ENCODE measurements at regions not wholly inside any gene's neighbourhood (a gene's known extent, or its start where the extent isn't known, plus 50 kb on each side); places are given as distances from the start of the nearest gene placed in this dataset.

DNA sequence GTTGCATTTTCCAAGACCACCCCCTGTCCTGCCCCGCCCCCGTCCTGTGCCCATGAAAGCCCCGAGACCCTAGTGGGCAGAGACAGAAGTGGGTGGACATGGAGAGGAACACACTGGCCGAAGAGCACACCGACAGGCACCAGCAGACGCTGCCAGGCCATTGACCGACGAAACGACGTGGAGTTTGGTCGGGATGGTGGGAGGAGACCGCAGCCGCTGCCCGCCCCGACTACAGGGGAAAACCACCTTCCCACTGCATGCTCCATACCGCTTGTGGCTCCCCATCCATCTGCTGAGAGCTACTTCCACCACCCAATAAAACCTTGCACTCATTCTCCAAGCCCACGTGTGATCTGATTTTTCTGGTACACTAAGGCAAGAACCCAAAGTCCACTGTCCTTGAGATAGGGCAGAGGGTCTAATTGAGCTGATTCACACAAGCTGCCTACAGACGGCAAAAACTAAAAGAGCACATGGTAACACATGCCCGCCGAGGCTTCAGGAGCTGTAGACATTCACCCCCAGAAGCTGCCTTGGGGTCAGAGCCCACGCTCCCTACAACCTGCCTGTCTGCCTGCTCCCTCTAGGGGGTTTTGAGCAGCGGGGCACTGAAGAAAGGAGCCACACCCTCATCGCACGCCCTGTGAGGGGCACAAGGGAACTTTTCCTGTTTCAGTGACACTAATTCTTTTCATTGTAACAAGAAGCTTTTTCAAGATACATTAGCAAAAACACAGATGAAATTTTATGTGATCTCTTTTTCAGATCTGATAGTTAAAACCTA is 81.2 kb upstream of the RAB3GAP2 start:
- TF ChIP-seq, protein P1, sequence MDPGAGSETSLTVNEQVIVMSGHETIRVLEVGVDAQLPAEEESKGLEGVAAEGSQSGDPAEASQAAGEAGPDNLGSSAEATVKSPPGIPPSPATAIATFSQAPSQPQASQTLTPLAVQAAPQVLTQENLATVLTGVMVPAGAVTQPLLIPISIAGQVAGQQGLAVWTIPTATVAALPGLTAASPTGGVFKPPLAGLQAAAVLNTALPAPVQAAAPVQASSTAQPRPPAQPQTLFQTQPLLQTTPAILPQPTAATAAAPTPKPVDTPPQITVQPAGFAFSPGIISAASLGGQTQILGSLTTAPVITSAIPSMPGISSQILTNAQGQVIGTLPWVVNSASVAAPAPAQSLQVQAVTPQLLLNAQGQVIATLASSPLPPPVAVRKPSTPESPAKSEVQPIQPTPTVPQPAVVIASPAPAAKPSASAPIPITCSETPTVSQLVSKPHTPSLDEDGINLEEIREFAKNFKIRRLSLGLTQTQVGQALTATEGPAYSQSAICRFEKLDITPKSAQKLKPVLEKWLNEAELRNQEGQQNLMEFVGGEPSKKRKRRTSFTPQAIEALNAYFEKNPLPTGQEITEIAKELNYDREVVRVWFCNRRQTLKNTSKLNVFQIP (CRISPR knock-in tag; IDR thresholded peaks at IDR 0.05; ENCODE audit: borderline replicate concordance, low read depth), result no peak
- no peak for TF ChIP-seq ZNF70 (CRISPR knock-in tag; IDR thresholded peaks at IDR 0.05)
- no peak for TF ChIP-seq ZFP30 (CRISPR knock-in tag; IDR thresholded peaks at IDR 0.05)
- TF ChIP-seq ISL1 (CRISPR knock-in tag; IDR thresholded peaks at IDR 0.05), result no peak
- TF ChIP-seq, protein P2, sequence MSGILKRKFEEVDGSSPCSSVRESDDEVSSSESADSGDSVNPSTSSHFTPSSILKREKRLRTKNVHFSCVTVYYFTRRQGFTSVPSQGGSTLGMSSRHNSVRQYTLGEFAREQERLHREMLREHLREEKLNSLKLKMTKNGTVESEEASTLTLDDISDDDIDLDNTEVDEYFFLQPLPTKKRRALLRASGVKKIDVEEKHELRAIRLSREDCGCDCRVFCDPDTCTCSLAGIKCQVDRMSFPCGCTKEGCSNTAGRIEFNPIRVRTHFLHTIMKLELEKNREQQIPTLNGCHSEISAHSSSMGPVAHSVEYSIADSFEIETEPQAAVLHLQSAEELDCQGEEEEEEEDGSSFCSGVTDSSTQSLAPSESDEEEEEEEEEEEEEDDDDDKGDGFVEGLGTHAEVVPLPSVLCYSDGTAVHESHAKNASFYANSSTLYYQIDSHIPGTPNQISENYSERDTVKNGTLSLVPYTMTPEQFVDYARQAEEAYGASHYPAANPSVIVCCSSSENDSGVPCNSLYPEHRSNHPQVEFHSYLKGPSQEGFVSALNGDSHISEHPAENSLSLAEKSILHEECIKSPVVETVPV (CRISPR knock-in tag; IDR thresholded peaks at IDR 0.05), result no peak
- TF ChIP-seq CSDC2 (CRISPR knock-in tag; IDR thresholded peaks at IDR 0.05), result no peak
- no peak for TF ChIP-seq ESRRG (CRISPR knock-in tag; IDR thresholded peaks at IDR 0.05)
- no peak for TF ChIP-seq OSR1 (CRISPR knock-in tag; IDR thresholded peaks at IDR 0.05)
- no peak for TF ChIP-seq RARB (CRISPR knock-in tag; IDR thresholded peaks at IDR 0.05)
- TF ChIP-seq, protein P3, sequence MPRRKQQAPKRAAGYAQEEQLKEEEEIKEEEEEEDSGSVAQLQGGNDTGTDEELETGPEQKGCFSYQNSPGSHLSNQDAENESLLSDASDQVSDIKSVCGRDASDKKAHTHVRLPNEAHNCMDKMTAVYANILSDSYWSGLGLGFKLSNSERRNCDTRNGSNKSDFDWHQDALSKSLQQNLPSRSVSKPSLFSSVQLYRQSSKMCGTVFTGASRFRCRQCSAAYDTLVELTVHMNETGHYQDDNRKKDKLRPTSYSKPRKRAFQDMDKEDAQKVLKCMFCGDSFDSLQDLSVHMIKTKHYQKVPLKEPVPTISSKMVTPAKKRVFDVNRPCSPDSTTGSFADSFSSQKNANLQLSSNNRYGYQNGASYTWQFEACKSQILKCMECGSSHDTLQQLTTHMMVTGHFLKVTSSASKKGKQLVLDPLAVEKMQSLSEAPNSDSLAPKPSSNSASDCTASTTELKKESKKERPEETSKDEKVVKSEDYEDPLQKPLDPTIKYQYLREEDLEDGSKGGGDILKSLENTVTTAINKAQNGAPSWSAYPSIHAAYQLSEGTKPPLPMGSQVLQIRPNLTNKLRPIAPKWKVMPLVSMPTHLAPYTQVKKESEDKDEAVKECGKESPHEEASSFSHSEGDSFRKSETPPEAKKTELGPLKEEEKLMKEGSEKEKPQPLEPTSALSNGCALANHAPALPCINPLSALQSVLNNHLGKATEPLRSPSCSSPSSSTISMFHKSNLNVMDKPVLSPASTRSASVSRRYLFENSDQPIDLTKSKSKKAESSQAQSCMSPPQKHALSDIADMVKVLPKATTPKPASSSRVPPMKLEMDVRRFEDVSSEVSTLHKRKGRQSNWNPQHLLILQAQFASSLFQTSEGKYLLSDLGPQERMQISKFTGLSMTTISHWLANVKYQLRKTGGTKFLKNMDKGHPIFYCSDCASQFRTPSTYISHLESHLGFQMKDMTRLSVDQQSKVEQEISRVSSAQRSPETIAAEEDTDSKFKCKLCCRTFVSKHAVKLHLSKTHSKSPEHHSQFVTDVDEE (CRISPR knock-in tag; IDR thresholded peaks at IDR 0.05), result no peak
- no peak for TF ChIP-seq BACH2 (CRISPR knock-in tag; IDR thresholded peaks at IDR 0.05; ENCODE audit: borderline replicate concordance)
- TF ChIP-seq ZC3H10 (CRISPR knock-in tag; IDR thresholded peaks at IDR 0.05), result no peak
- TF ChIP-seq ZNF565 (CRISPR knock-in tag; conservative IDR thresholded peaks at IDR 0.05; ENCODE audit: low read depth), result no peak
- TF ChIP-seq ZNF8 (CRISPR knock-in tag; IDR thresholded peaks at IDR 0.05), result no peak
- TF ChIP-seq, protein P4, sequence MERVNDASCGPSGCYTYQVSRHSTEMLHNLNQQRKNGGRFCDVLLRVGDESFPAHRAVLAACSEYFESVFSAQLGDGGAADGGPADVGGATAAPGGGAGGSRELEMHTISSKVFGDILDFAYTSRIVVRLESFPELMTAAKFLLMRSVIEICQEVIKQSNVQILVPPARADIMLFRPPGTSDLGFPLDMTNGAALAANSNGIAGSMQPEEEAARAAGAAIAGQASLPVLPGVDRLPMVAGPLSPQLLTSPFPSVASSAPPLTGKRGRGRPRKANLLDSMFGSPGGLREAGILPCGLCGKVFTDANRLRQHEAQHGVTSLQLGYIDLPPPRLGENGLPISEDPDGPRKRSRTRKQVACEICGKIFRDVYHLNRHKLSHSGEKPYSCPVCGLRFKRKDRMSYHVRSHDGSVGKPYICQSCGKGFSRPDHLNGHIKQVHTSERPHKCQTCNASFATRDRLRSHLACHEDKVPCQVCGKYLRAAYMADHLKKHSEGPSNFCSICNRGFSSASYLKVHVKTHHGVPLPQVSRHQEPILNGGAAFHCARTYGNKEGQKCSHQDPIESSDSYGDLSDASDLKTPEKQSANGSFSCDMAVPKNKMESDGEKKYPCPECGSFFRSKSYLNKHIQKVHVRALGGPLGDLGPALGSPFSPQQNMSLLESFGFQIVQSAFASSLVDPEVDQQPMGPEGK (CRISPR knock-in tag; IDR thresholded peaks at IDR 0.05; ENCODE audit: borderline replicate concordance), result no peak
- no peak for TF ChIP-seq TOX (CRISPR knock-in tag; IDR thresholded peaks at IDR 0.05; ENCODE audit: borderline replicate concordance)
- no peak for TF ChIP-seq ARNTL (CRISPR knock-in tag; IDR thresholded peaks at IDR 0.05; ENCODE audit: borderline replicate concordance, low read depth)
- TF ChIP-seq GLIS3 (CRISPR knock-in tag; IDR thresholded peaks at IDR 0.05), result no peak
- ATAC-seq, result 0 out of 3 replicates have a peak, but pooled peaks have one; percentile 39

DNA sequence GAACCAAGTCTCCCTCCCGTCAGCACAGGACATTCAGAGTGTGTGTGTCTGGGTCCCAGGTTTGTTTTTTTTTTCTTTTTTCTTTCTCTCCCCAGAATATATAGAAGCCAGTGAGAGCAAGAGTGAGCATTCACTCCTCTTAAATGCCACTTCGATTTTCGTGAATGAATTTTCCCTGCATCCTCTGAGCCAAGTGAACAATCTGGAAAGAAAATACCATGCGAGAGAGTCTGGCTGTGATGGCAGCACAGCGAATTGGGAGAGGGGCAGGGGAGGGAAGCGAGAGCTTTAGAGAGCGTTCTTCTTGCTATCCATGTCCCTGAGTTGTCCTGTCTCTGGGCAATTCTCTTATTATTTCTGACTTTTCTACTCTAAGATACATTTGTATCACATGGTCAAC is 76.0 kb upstream of the RAB3GAP2 start:
- no peak for ATAC-seq
- TF ChIP-seq ESRRG (CRISPR knock-in tag; IDR thresholded peaks at IDR 0.05), result no peak
- TF ChIP-seq, protein P5, sequence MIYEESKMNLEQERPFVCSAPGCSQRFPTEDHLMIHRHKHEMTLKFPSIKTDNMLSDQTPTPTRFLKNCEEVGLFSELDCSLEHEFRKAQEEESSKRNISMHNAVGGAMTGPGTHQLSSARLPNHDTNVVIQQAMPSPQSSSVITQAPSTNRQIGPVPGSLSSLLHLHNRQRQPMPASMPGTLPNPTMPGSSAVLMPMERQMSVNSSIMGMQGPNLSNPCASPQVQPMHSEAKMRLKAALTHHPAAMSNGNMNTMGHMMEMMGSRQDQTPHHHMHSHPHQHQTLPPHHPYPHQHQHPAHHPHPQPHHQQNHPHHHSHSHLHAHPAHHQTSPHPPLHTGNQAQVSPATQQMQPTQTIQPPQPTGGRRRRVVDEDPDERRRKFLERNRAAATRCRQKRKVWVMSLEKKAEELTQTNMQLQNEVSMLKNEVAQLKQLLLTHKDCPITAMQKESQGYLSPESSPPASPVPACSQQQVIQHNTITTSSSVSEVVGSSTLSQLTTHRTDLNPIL (CRISPR knock-in tag; IDR thresholded peaks at IDR 0.05; ENCODE audit: low read depth), result no peak

DNA sequence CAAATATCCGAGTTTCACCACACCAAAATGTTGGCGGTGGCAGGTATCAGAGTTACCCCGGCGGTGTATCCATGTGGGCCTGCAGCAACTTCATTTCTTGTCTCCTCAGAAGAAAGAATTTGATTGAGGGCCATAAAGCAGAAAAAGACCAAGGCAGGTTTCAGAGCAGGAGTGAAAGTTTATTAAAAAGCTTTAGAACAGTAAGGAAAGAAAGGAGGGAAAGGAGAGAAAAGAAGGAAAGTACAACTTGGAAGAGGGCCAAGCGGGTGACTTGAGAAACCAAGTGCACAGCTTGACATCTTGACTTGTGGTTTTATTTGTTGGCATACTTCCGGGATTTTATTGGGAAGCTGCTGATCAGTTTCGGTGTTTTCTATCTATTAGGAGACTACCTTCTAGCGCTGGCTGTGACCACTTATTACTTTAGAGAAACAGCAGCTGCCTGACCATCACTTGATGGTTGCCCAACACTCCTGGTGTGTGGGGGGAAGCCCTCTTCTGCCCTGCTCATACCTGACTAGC is 75.5 kb upstream of the RAB3GAP2 start:
- no peak for ATAC-seq
- TF ChIP-seq, protein P5 (CRISPR knock-in tag; IDR thresholded peaks at IDR 0.05; ENCODE audit: low read depth), result no peak
